ENCODE measurements at regions not wholly inside any gene's neighbourhood (a gene's known extent, or its start where the extent isn't known, plus 50 kb on each side); places are given as distances from the start of the nearest gene placed in this dataset.

DNA sequence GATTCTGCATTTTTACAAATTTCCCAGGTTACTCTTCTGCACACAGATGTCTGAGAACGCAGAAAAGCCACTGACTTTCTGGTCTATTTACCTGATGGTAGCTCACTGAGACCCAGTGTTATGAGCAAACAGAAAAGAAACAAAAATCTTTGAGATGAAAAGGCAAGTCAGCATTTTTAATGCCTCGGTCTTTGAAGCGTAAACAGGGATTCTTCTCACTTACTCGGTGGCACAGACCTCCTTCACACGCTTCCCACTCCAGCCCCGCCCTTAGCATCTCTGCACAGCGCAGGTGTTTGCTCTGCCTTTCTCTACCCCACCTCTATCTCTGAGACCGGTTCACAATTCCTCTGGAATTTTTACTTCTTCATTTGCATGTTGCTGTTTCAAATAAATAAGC lies 195.0 kb upstream of the IRX1 start:
- H3K36me3 Mint-ChIP-seq: peaks cover 7% of the 10 kb centered on the region
- ChIA-PET CTCF (interaction anchor here (1.2 kb wide), 1 partner anchor 202 kb away, joined by 3 read pairs; no protein-coding TSS in a partner anchor), POLR2A (no interaction called here)
- H3K4me1 Mint-ChIP-seq: no peaks in the 10 kb centered on the region
- H3K27ac Mint-ChIP-seq: no peak overlapping the region
- peaks cover 26% of the 10 kb centered on the region for H3K9me3 Mint-ChIP-seq
- TF ChIP-seq ZNF121 (CRISPR knock-in tag; IDR thresholded peaks at IDR 0.05) (no peak), ZMAT4 (CRISPR knock-in tag; IDR thresholded peaks at IDR 0.05) (no peak), ZNF138 (CRISPR knock-in tag; conservative IDR thresholded peaks at IDR 0.05) (no peak), SOX15 (CRISPR knock-in tag; IDR thresholded peaks at IDR 0.05) (no peak), MLX (CRISPR knock-in tag; IDR thresholded peaks at IDR 0.05) (no peak), FOXP1 (CRISPR knock-in tag; IDR thresholded peaks at IDR 0.05; ENCODE audit: borderline replicate concordance) (no peak), NFATC4 (CRISPR knock-in tag; IDR thresholded peaks at IDR 0.05) (no peak), ZNF232 (CRISPR knock-in tag; IDR thresholded peaks at IDR 0.05) (no peak), PRRX2 (CRISPR knock-in tag; IDR thresholded peaks at IDR 0.05) (no peak), AFF4 (CRISPR knock-in tag; IDR thresholded peaks at IDR 0.05; ENCODE audit: borderline replicate concordance) (no peak), NR3C1 (CRISPR knock-in tag; conservative IDR thresholded peaks at IDR 0.05; ENCODE audit: low read depth) (no peak), GABPB1 (CRISPR knock-in tag; IDR thresholded peaks at IDR 0.05) (no peak), NR2C2 (CRISPR knock-in tag; IDR thresholded peaks at IDR 0.05) (no peak), GTF2I (CRISPR knock-in tag; conservative IDR thresholded peaks at IDR 0.05) (no peak), ESRRA (CRISPR knock-in tag; IDR thresholded peaks at IDR 0.05; ENCODE audit: borderline replicate concordance) (no peak), MYBL2 (CRISPR knock-in tag; IDR thresholded peaks at IDR 0.05) (no peak)
- TF ChIP-seq, protein P1, sequence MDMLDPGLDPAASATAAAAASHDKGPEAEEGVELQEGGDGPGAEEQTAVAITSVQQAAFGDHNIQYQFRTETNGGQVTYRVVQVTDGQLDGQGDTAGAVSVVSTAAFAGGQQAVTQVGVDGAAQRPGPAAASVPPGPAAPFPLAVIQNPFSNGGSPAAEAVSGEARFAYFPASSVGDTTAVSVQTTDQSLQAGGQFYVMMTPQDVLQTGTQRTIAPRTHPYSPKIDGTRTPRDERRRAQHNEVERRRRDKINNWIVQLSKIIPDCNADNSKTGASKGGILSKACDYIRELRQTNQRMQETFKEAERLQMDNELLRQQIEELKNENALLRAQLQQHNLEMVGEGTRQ (CRISPR knock-in tag; IDR thresholded peaks at IDR 0.05): no peak
- TF ChIP-seq, protein P2, sequence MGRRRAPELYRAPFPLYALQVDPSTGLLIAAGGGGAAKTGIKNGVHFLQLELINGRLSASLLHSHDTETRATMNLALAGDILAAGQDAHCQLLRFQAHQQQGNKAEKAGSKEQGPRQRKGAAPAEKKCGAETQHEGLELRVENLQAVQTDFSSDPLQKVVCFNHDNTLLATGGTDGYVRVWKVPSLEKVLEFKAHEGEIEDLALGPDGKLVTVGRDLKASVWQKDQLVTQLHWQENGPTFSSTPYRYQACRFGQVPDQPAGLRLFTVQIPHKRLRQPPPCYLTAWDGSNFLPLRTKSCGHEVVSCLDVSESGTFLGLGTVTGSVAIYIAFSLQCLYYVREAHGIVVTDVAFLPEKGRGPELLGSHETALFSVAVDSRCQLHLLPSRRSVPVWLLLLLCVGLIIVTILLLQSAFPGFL (CRISPR knock-in tag; IDR thresholded peaks at IDR 0.05; ENCODE audit: borderline replicate concordance): no peak
- TF ChIP-seq, protein P3, sequence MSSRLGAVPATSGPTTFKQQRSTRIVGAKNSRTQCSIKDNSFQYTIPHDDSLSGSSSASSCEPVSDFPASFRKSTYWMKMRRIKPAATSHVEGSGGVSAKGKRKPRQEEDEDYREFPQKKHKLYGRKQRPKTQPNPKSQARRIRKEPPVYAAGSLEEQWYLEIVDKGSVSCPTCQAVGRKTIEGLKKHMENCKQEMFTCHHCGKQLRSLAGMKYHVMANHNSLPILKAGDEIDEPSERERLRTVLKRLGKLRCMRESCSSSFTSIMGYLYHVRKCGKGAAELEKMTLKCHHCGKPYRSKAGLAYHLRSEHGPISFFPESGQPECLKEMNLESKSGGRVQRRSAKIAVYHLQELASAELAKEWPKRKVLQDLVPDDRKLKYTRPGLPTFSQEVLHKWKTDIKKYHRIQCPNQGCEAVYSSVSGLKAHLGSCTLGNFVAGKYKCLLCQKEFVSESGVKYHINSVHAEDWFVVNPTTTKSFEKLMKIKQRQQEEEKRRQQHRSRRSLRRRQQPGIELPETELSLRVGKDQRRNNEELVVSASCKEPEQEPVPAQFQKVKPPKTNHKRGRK (CRISPR knock-in tag; IDR thresholded peaks at IDR 0.05; ENCODE audit: borderline replicate concordance): no peak
- ATAC-seq (no peak), DNase-seq (ENCODE audit: low spot score) (no peak)
- H3K4me3 Mint-ChIP-seq: no peak overlapping the region
- H3K27me3 Mint-ChIP-seq (ENCODE audit: low read depth): no peaks in the 10 kb centered on the region

Measured in WTC11 (cell line).